ENCODE measurements at regions not wholly inside any gene's neighbourhood (a gene's known extent, or its start where the extent isn't known, plus 50 kb on each side); places are given as distances from the start of the nearest gene placed in this dataset.
"Not testable (repeated sequence)": the region's sequence is repeated elsewhere in the genome, so short reads cannot be mapped to it uniquely, and the experiment has no call there.

GRCh38 chr14:40025101-40025500 is 592.9 kb upstream of the FBXO33 start:
- no peak for DNase-seq
- Histone ChIP-seq H3K27ac (no peak overlapping the region), H3K36me3 (no peaks in the 10 kb centered on the region), H3K4me3 (ENCODE audit: low read depth, low read length) (no peak overlapping the region), H3K27me3 (ENCODE audit: insufficient read depth, low read depth, severe bottlenecking) (peaks cover 11% of the 10 kb centered on the region), H3K9me3 (ENCODE audit: severe bottlenecking) (no peaks in the 10 kb centered on the region)
- TF ChIP-seq, protein P1, sequence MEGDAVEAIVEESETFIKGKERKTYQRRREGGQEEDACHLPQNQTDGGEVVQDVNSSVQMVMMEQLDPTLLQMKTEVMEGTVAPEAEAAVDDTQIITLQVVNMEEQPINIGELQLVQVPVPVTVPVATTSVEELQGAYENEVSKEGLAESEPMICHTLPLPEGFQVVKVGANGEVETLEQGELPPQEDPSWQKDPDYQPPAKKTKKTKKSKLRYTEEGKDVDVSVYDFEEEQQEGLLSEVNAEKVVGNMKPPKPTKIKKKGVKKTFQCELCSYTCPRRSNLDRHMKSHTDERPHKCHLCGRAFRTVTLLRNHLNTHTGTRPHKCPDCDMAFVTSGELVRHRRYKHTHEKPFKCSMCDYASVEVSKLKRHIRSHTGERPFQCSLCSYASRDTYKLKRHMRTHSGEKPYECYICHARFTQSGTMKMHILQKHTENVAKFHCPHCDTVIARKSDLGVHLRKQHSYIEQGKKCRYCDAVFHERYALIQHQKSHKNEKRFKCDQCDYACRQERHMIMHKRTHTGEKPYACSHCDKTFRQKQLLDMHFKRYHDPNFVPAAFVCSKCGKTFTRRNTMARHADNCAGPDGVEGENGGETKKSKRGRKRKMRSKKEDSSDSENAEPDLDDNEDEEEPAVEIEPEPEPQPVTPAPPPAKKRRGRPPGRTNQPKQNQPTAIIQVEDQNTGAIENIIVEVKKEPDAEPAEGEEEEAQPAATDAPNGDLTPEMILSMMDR (IDR thresholded peaks at IDR 0.05; ENCODE audit: low read depth, low read length), result no peak

DNA sequence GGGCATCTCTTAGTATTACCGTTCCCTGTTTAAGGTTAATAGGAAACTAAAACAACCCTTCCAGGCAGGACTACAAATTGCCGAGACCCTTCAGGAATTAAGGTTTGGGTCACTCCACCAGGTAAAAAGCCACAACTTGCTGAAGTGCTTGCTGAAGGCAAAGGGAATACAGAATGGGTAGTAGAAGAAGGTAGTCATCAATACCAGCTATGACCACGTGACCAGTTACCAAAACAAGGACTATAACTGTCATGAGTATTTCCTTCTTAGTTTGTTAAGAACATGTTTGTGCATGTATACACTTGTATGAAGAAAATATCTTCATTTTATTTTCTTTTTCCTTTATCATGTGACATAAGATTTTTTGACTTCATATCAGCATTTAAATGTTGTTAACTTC is 578.7 kb upstream of the FBXO33 start:
- Histone ChIP-seq H3K27me3 (ENCODE audit: insufficient read depth, low read depth, severe bottlenecking) (peaks cover 23% of the 10 kb centered on the region), H3K9me3 (ENCODE audit: severe bottlenecking) (no peaks in the 10 kb centered on the region), H3K27ac (no peak overlapping the region), H3K36me3 (no peaks in the 10 kb centered on the region), H3K4me3 (ENCODE audit: low read depth, low read length) (no peak overlapping the region)
- no peak for DNase-seq
- TF ChIP-seq, protein P1 (IDR thresholded peaks at IDR 0.05; ENCODE audit: low read depth, low read length), result no peak

DNA sequence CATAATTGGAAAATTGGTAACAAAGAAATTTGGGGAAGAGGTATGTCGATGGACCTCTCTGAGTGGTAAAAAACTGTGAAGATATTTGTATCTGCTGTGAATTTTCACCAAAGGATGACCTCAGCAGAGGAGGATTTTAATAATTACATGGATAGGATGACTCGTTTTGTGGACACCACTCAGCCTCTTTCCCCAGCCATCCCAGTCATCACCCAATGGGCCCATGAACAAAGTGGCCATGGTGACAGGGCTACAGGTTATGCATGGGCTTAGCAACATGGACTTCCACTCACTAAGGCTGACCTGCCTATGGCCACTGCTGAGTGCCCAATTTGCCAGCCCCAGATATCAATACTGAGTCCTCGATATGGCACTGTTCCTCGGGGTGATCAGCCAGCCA is 577.5 kb upstream of the FBXO33 start:
- Histone ChIP-seq H3K27ac (no peak overlapping the region), H3K27me3 (ENCODE audit: insufficient read depth, low read depth, severe bottlenecking) (peaks cover 27% of the 10 kb centered on the region), H3K36me3 (no peaks in the 10 kb centered on the region), H3K4me3 (ENCODE audit: low read depth, low read length) (no peak overlapping the region), H3K9me3 (ENCODE audit: severe bottlenecking) (no peaks in the 10 kb centered on the region)
- TF ChIP-seq, protein P1 (IDR thresholded peaks at IDR 0.05; ENCODE audit: low read depth, low read length), result no peak
- no peak for DNase-seq

DNA sequence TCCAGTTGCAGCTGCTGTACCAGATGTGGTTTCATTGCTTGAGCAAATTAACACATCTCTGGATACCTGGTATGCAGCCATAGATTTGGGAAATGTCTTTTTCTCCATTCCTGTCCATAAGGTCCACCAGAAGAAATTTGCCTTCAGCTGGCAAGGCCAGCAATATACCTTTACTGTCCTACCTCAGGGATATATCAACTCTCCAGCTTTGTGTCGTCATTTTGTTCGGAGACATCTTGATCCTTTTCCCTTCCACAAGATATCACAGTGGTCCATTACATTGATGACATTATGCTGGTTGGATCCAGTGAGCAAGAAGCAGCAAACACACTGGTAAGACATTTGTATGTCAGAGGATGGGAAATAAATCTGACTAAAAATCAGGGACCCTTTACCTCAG is 576.1 kb upstream of the FBXO33 start:
- H3K27me3 ChIP-seq (ENCODE audit: insufficient read depth, low read depth, severe bottlenecking), result peaks cover 30% of the 10 kb centered on the region
- not testable (repeated sequence) for H3K36me3 ChIP-seq; H3K9me3 ChIP-seq (ENCODE audit: severe bottlenecking); H3K4me3 ChIP-seq (ENCODE audit: low read depth, low read length); DNase-seq; H3K27ac ChIP-seq

DNA sequence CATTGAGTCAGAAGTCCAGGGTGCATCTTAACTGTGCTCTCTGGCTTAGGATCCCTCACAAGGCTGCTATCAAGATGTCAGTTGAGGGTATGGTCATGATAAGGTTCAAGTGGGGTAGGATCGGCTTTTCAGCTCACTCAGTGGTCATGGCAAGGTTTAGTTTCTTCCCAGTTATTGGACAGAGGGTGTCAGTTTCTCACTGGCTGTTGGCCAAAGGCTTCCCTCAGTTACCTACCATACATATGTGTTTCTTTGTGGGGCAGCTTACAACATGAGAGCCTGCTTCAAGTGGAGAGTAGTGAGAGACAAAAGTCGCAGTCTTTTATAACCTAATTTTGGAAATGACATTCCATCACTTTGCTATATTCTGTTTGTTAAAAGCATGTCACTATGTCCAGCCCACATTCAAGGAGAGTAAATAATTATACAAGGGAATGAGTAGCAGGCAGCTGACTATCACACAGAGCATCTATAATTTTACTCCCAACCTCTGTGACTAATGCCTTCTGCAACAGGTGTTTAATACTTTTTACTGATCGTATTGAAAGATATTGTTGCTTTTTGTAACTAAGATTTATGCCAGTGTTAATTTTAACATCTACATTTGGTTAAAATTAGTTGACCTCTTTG is 572.8 kb upstream of the FBXO33 start:
- peaks cover 39% of the 10 kb centered on the region for H3K27me3 ChIP-seq (ENCODE audit: insufficient read depth, low read depth, severe bottlenecking)
- H3K36me3 ChIP-seq, result no peaks in the 10 kb centered on the region
- no peak overlapping the region for H3K27ac ChIP-seq
- H3K4me3 ChIP-seq (ENCODE audit: low read depth, low read length), result no peak overlapping the region
- no peak for DNase-seq
- H3K9me3 ChIP-seq (ENCODE audit: severe bottlenecking), result no peaks in the 10 kb centered on the region
- TF ChIP-seq, protein P1 (IDR thresholded peaks at IDR 0.05; ENCODE audit: low read depth, low read length), result no peak

GRCh38 chr14:40003773-40004172 is 571.5 kb upstream of the FBXO33 start:
- H3K27ac ChIP-seq, result no peak overlapping the region
- H3K4me3 ChIP-seq (ENCODE audit: low read depth, low read length), result no peak overlapping the region
- H3K27me3 ChIP-seq (ENCODE audit: insufficient read depth, low read depth, severe bottlenecking), result peaks cover 39% of the 10 kb centered on the region
- no peaks in the 10 kb centered on the region for H3K36me3 ChIP-seq
- DNase-seq, result no peak
- TF ChIP-seq, protein P1 (IDR thresholded peaks at IDR 0.05; ENCODE audit: low read depth, low read length), result no peak
- no peaks in the 10 kb centered on the region for H3K9me3 ChIP-seq (ENCODE audit: severe bottlenecking)

Measured in WERI-Rb-1 (cell line).